ENCODE measurements at regions not wholly inside any gene's neighbourhood (a gene's known extent, or its start where the extent isn't known, plus 50 kb on each side); places are given as distances from the start of the nearest gene placed in this dataset.
A peak's percentile ranks its signal among the peaks of the same experiment; 100 is the strongest.

DNA sequence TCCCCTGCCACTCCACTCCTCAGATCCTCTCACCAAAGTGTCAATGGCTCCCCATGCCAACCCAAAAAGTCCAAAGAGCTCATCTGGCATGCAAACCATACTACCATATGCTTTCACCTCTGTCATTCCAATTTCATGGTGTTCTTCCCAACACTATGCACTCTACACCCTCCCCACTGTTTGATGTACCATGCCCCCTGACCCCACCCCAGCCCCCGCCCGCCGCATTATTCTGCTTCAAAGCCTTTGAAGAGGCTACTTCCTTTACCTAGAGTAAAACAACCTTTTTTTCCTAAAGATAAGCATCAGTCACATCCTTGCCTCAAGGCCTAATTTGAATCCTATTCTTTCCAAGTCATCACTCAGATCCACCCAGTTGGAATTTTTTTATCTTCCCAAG, 226.3 kb downstream of the DEPDC1B start (continued):
- TF ChIP-seq WIZ (CRISPR knock-in tag; IDR thresholded peaks at IDR 0.05) (peak; percentile 92), CEBPG (CRISPR knock-in tag; IDR thresholded peaks at IDR 0.05) (no peak), ZNF143 (CRISPR knock-in tag; IDR thresholded peaks at IDR 0.05) (no peak), XRCC5 (optimal IDR thresholded peaks at IDR 0.05; ENCODE audit: low read length) (no peak), ZC3H13 (CRISPR knock-in tag; IDR thresholded peaks at IDR 0.05) (no peak), ZNF432 (CRISPR knock-in tag; IDR thresholded peaks at IDR 0.05; ENCODE audit: borderline replicate concordance) (no peak), ATF7 (IDR thresholded peaks at IDR 0.05) (no peak), ATF7 (CRISPR knock-in tag; IDR thresholded peaks at IDR 0.05) (no peak), TBX2 (CRISPR knock-in tag; IDR thresholded peaks at IDR 0.05; ENCODE audit: borderline replicate concordance) (peak; percentile 49; the same call in 1 of the 2 replicates), CHD2 (IDR thresholded peaks at IDR 0.05; ENCODE audit: low read depth, low read length) (no peak), NCOA2 (CRISPR knock-in tag; IDR thresholded peaks at IDR 0.05) (peak; percentile 87), ATF7-NPFF (CRISPR knock-in tag; IDR thresholded peaks at IDR 0.05; ENCODE audit: low read depth) (no peak), ZFP1 (CRISPR knock-in tag; IDR thresholded peaks at IDR 0.05) (no peak), ZNF660 (CRISPR knock-in tag; IDR thresholded peaks at IDR 0.05; ENCODE audit: borderline replicate concordance, low read depth) (no peak), ZNF382 (CRISPR knock-in tag; IDR thresholded peaks at IDR 0.05; ENCODE audit: borderline replicate concordance) (no peak), SNAI1 (CRISPR knock-in tag; IDR thresholded peaks at IDR 0.05; ENCODE audit: borderline replicate concordance) (no peak), ZNF7 (CRISPR knock-in tag; IDR thresholded peaks at IDR 0.05) (no peak)
- TF ChIP-seq, protein P1, sequence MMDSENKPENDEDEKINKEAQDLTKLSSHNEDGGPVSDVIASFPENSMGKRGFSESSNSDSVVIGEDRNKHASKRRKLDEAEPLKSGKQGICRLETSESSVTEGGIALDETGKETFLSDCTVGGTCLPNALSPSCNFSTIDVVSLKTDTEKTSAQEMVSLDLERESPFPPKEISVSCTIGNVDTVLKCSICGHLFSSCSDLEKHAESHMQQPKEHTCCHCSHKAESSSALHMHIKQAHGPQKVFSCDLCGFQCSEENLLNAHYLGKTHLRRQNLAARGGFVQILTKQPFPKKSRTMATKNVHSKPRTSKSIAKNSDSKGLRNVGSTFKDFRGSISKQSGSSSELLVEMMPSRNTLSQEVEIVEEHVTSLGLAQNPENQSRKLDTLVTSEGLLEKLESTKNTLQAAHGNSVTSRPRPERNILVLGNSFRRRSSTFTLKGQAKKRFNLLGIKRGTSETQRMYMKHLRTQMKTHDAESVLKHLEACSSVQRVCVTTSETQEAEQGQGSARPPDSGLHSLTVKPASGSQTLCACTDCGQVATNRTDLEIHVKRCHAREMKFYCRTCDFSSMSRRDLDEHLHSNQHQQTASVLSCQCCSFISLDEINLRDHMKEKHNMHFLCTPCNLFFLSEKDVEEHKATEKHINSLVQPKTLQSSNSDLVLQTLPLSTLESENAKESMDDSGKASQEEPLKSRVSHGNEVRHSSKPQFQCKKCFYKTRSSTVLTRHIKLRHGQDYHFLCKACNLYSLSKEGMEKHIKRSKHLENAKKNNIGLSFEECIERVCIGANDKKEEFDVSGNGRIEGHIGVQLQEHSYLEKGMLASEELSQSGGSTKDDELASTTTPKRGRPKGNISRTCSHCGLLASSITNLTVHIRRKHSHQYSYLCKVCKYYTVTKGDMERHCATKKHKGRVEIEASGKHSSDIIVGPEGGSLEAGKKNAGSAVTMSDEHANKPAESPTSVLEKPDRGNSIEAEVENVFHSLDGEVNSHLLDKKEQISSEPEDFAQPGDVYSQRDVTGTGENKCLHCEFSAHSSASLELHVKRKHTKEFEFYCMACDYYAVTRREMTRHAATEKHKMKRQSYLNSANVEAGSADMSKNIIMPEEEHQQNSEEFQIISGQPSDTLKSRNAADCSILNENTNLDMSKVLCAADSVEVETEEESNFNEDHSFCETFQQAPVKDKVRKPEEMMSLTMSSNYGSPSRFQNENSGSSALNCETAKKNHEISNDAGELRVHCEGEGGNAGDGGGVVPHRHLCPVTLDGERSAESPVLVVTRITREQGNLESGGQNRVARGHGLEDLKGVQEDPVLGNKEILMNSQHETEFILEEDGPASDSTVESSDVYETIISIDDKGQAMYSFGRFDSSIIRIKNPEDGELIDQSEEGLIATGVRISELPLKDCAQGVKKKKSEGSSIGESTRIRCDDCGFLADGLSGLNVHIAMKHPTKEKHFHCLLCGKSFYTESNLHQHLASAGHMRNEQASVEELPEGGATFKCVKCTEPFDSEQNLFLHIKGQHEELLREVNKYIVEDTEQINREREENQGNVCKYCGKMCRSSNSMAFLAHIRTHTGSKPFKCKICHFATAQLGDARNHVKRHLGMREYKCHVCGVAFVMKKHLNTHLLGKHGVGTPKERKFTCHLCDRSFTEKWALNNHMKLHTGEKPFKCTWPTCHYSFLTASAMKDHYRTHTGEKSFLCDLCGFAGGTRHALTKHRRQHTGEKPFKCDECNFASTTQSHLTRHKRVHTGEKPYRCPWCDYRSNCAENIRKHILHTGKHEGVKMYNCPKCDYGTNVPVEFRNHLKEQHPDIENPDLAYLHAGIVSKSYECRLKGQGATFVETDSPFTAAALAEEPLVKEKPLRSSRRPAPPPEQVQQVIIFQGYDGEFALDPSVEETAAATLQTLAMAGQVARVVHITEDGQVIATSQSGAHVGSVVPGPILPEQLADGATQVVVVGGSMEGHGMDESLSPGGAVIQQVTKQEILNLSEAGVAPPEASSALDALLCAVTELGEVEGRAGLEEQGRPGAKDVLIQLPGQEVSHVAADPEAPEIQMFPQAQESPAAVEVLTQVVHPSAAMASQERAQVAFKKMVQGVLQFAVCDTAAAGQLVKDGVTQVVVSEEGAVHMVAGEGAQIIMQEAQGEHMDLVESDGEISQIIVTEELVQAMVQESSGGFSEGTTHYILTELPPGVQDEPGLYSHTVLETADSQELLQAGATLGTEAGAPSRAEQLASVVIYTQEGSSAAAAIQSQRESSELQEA (CRISPR knock-in tag; IDR thresholded peaks at IDR 0.05; ENCODE audit: not compliant biosample characterization): no peak
- TF ChIP-seq, protein P2, sequence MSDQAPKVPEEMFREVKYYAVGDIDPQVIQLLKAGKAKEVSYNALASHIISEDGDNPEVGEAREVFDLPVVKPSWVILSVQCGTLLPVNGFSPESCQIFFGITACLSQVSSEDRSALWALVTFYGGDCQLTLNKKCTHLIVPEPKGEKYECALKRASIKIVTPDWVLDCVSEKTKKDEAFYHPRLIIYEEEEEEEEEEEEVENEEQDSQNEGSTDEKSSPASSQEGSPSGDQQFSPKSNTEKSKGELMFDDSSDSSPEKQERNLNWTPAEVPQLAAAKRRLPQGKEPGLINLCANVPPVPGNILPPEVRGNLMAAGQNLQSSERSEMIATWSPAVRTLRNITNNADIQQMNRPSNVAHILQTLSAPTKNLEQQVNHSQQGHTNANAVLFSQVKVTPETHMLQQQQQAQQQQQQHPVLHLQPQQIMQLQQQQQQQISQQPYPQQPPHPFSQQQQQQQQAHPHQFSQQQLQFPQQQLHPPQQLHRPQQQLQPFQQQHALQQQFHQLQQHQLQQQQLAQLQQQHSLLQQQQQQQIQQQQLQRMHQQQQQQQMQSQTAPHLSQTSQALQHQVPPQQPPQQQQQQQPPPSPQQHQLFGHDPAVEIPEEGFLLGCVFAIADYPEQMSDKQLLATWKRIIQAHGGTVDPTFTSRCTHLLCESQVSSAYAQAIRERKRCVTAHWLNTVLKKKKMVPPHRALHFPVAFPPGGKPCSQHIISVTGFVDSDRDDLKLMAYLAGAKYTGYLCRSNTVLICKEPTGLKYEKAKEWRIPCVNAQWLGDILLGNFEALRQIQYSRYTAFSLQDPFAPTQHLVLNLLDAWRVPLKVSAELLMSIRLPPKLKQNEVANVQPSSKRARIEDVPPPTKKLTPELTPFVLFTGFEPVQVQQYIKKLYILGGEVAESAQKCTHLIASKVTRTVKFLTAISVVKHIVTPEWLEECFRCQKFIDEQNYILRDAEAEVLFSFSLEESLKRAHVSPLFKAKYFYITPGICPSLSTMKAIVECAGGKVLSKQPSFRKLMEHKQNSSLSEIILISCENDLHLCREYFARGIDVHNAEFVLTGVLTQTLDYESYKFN (CRISPR knock-in tag; conservative IDR thresholded peaks at IDR 0.05): peak; percentile 63; the same call in 1 of the 2 replicates
- TF ChIP-seq, protein P3, sequence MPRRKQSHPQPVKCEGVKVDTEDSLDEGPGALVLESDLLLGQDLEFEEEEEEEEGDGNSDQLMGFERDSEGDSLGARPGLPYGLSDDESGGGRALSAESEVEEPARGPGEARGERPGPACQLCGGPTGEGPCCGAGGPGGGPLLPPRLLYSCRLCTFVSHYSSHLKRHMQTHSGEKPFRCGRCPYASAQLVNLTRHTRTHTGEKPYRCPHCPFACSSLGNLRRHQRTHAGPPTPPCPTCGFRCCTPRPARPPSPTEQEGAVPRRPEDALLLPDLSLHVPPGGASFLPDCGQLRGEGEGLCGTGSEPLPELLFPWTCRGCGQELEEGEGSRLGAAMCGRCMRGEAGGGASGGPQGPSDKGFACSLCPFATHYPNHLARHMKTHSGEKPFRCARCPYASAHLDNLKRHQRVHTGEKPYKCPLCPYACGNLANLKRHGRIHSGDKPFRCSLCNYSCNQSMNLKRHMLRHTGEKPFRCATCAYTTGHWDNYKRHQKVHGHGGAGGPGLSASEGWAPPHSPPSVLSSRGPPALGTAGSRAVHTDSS (CRISPR knock-in tag; conservative IDR thresholded peaks at IDR 0.05): no peak
